Suppressor macrophage treated with lipopolysaccharide for 1 hour (primary cell): ENCODE measurements at regions not wholly inside any gene's neighbourhood (a gene's known extent, or its start where the extent isn't known, plus 50 kb on each side); places are given as distances from the start of the nearest gene placed in this dataset.
A peak's percentile ranks its signal among the peaks of the same experiment; 100 is the strongest.
"Not testable (repeated sequence)": the region's sequence is repeated elsewhere in the genome, so short reads cannot be mapped to it uniquely, and the experiment has no call there.

Experiments used
- DNase-seq, 3 donors: peaks; one replicate each; pipeline ENCODE4 v3.0.0-alpha.2; 2020 to 2022

DNA sequence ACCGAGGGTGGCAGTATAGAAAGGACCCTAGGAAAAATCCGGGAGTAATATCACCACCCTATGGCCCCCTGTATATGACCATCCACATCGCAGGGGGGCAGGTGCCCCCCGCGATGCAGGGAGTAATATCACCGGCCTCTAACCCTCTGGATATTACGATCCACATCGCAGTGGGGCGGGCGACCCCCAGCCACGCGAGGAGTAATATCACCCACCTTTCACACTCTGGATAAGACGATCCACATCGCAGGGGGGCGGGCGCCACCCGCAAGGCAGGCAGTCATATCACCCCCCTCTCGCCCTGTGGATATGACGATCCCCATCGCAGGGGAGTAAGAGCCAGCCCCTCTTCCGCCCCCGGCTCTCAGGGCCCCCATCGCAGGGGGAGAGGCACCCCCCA, 76.7 kb upstream of the RUBCNL start:
- no peak for DNase-seq

DNA sequence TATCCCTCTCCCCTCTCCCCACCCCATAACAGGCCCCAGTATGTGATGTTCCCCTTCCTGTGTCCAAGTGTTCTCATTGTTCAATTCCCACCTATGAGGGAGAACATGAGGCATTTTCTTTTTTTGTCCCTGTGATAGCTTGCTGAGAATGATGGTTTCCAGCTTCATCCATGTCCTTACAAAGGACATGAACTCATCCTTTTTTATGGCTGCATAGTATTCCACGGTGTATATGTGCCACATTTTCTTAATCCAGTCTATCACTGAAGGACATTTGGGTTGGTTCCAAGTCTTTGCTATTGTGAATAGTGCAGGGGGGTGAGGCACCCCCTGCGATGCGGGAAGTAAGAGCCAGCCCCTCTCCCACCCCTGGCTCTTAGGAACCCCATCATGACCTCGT, 73.2 kb upstream of the RUBCNL start:
- DNase-seq: not testable (repeated sequence)

DNA sequence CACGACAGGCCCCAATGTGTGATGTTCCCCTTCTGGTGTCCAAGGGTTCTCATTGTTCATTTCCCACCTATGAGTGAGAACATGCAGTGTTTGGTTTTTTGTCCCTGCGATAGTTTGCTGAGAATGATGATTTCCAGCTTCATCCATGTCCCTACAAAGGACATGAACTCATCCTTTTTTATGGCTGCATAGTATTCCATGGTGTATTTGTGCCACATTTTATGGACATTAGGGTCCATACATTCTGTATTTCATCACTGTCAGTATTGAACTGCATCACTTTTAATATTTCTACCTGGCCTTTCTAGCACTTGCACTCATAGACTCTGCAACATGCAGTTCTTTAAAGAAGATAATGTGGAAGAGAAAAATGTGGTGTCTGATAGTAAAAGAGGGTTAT, 70.2 kb upstream of the RUBCNL start:
- not testable (repeated sequence) for DNase-seq

DNA sequence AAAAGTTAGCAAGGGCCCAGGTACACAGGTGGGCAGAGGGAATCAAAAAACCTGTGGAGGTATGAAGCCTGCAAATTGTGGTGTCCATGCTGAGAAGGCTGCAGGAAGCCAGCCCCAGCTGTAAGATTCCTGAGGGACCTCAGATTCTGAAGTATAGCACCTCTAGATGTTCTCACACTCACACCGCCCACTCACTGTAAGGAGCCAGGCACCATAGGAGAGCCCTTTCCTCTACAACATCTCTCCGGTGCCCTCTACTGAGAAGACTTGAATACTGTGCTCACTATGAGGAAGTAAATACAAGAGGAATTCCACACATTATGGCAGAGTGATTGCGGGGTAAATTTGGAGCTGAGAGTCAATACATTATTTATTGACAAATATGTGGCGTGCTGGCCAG, 68.9 kb upstream of the RUBCNL start:
- peak; percentile 78 to 87 (median 84) for DNase-seq

- not testable (repeated sequence) for DNase-seq
Measured at GRCh38 chr13:46451145-46451544, 64.1 kb upstream of the RUBCNL start.

GRCh38 chr13:46449949-46450348, 62.9 kb upstream of the RUBCNL start:
- DNase-seq: not testable (repeated sequence)

DNA sequence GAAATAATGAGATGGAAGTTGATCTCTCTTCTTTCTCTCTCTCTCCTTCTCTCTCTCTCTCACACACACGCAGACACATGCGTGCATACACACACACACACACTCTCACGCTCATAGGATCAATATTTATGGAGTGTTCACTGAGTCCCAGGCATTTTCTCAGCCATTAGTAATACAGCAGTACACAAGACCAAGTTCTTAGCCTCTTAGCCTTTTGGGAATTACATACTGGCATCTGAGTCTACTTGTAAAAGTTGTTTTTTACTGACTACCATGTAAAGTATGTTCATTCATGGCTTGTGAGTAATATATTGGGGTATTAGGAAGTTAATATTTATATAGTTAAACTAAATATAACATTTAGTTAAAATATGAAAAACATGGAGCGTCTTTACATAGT, 61.1 kb upstream of the RUBCNL start:
- DNase-seq: not testable (repeated sequence)

GRCh38 chr13:46437808-46438404, 50.9 kb upstream of the RUBCNL start:
- DNase-seq: not testable (repeated sequence)
